SJCRH30 (cell line): ENCODE measurements at regions not wholly inside any gene's neighbourhood (a gene's known extent, or its start where the extent isn't known, plus 50 kb on each side); places are given as distances from the start of the nearest gene placed in this dataset.

ENCODE experiments used
- DNase-seq, 2 experiments: peaks; one replicate each; pipeline ENCODE4 v3.0.0-alpha.2; 2015 to 2020
- H3K27ac ChIP-seq: fragments of 250-450 bp; sonication (Bioruptor Pico); 2 replicates; pipeline ENCODE4 v1.5.1; 2020; ENCODE audit warnings: mild to moderate bottlenecking, moderate library complexity
- H3K27me3 ChIP-seq: fragments of 250-450 bp; sonication (Bioruptor Pico); 2 replicates; pipeline ENCODE4 v1.5.1; 2020; ENCODE audit warnings: mild to moderate bottlenecking, moderate library complexity
- H3K36me3 ChIP-seq: fragments of 250-450 bp; sonication (Bioruptor Pico); 2 replicates; pipeline ENCODE4 v1.5.1; 2020; ENCODE audit warnings: mild to moderate bottlenecking, moderate library complexity
- H3K4me1 ChIP-seq: fragments of 250-450 bp; sonication (Bioruptor Pico); 2 replicates; pipeline ENCODE4 v1.5.1; 2020; ENCODE audit warnings: mild to moderate bottlenecking, moderate library complexity
- H3K4me3 ChIP-seq: fragments of 250-450 bp; sonication (Bioruptor Pico); 2 replicates; pipeline ENCODE4 v1.5.1; 2020; ENCODE audit warnings: mild to moderate bottlenecking, moderate library complexity
- H3K9me3 ChIP-seq: fragments of 250-450 bp; sonication (Bioruptor Pico); replicated peaks from 2 replicates; pipeline ENCODE4 v1.5.1; 2020; ENCODE audit warnings: mild to moderate bottlenecking, moderate library complexity

DNA sequence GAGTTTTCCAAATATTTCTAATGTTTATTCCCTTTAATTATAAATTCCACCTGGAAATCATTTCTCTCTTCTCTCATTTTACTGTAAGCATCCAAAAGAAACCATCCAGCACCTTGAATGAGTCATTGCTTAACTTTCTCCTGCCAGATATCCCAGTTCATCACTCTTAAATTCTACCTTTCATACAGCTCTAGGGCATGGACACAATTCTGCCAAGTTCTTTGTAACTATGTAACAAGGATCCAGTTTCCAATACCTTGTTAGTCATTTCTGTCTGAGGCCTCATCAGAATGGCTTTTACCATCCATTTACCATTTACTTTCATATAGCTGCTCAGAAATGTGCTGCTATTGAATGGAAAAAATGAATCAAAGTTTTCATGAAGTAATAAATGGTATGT is 455.4 kb upstream of the TENM4 start:
- H3K4me1 ChIP-seq: peaks cover 22% of the 10 kb centered on the region
- no peaks in the 10 kb centered on the region for H3K27me3 ChIP-seq
- no peak overlapping the region for H3K27ac ChIP-seq
- DNase-seq: no peak
- H3K4me3 ChIP-seq: no peak overlapping the region
- H3K9me3 ChIP-seq: no peaks in the 10 kb centered on the region; the same call in 1 of the 2 replicates
- no peaks in the 10 kb centered on the region for H3K36me3 ChIP-seq

DNA sequence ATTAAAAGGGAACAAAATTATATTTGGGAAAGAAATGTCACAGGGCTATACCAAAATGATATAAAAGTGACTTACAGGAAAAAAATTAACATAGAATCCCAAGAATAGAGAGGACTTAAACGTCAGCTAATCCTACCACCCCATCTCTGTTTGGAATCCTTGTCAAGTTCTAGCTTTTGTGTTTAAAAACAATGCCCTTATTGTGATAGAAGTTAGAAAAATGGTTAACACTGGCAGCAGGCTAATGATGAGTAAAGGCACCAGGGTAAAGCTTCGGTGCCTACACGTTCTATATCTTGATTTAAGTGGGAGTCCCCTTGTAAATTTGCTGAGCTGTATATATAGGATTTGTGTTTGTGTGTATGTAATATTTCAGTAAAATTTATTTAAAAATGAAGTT is 453.3 kb upstream of the TENM4 start:
- H3K27ac ChIP-seq: no peak overlapping the region
- H3K36me3 ChIP-seq: no peaks in the 10 kb centered on the region
- H3K27me3 ChIP-seq: no peaks in the 10 kb centered on the region
- H3K9me3 ChIP-seq: no peaks in the 10 kb centered on the region
- no peak for DNase-seq
- peaks cover 18% of the 10 kb centered on the region for H3K4me1 ChIP-seq
- H3K4me3 ChIP-seq: no peak overlapping the region

DNA sequence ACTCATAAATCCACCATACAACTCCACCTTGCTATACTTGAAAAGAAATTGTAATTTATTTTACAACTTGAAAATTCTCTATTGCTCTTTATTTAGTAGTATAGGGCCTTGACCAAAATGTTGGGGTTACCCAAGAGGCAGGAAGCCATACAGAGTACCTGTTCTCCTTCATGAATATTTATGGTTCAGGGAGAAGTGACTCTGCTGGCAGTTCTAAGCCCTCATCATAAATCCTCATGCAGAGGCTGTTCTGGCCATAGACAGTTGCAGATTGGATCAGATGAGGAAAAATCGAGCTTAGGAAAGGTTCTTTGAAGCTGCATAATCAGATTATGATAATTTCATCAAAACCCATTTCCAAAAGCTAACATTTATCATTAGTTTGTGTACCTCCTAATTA is 449.4 kb upstream of the TENM4 start:
- no peaks in the 10 kb centered on the region for H3K27me3 ChIP-seq
- no peak overlapping the region for H3K27ac ChIP-seq
- no peaks in the 10 kb centered on the region for H3K36me3 ChIP-seq
- H3K4me1 ChIP-seq: 0 out of 2 replicates have a peak, but pooled peaks cover 3% of the 10 kb centered on the region
- no peak for DNase-seq
- H3K9me3 ChIP-seq: no peaks in the 10 kb centered on the region
- H3K4me3 ChIP-seq: no peak overlapping the region

DNA sequence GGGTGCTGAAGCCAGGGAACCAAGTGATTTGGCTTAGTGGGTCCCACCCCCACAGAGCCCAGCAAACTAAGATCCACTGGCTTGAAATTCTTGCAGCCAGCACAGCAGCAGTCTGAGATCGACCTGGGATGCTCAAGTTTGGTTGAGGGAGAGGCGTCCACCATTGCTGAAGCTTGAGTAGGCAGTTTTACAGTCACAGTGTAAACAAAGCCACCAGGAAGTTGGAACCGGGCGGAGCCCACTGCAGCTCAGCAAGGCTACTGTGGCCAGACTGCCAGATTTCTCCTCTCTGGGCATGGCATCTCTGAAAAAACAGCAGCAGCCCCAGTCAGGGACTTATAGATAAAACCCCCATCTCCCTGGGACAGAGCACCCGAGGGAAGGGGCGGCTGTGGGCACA is 424.1 kb upstream of the TENM4 start:
- H3K9me3 ChIP-seq: no peaks in the 10 kb centered on the region
- H3K4me1 ChIP-seq: no peaks in the 10 kb centered on the region
- H3K36me3 ChIP-seq: no peaks in the 10 kb centered on the region
- no peak overlapping the region for H3K27ac ChIP-seq
- no peak overlapping the region for H3K4me3 ChIP-seq
- DNase-seq: no peak
- no peaks in the 10 kb centered on the region for H3K27me3 ChIP-seq

DNA sequence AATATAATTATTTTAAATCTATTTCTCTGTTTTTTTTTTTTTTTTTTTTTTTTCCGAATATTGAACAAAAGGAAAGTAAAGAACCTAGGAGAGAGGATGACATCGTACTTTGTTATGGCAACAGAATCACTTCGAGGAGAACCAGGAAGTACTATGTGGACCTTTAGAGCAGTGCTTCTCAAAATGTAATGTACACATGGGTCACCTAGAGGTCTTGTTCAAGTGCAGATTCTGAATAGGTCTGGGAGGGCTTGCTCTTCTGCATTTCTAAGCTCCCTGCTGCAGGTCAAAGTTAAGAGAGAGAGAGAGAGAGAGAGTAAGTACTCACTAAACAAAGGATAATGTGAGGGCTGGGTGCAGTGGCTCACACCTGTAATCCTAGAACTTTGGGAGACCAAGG is 419.5 kb upstream of the TENM4 start:
- Histone ChIP-seq H3K4me1 (no peaks in the 10 kb centered on the region), H3K9me3 (no peaks in the 10 kb centered on the region)

DNA sequence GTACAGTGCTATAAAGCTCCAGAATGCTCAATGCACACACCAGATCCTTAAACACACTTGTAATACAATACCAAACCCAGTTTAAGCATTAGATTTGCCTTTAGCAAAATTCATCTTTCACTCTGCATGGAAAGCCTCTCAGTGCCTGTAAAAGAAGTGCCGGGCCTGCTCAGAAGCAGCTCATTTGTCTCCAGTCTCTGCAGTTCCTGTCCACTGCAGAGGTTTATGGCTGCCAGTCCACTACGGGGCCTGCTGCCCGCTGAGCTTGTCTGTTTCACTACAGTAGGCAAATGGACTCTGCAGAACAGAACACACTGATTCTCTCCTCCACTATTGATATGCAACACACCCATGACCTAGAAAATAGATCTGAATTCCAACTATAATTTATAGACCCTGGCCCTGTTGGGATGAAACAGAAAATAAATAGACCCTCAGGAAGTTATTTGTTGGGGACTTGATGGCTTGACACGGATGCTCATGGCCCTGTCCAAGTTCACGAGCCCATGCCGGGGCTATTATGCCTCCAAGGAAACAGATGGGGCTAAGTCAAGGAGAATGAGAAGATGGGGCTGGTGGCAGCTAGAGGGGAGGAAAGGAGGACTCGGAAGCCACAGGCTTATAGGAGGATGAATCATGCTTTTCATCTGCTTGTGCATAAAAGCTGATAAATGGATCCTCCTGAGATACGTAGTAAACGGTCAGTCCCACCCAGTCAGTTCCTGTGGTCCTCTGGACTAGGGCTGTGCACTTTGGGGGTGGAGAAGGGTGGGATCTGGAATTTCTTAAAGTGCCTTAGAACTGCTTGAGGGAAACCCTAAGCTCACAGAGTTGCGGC is 416.8 kb upstream of the TENM4 start:
- Histone ChIP-seq H3K36me3 (no peaks in the 10 kb centered on the region), H3K27me3 (no peaks in the 10 kb centered on the region), H3K27ac (no peak overlapping the region), H3K9me3 (no peaks in the 10 kb centered on the region), H3K4me1 (no peaks in the 10 kb centered on the region), H3K4me3 (no peak overlapping the region)
- no peak for DNase-seq

More for the DNA sequence above, 419.5 kb upstream of the TENM4 start:
- no peaks in the 10 kb centered on the region for H3K27me3 ChIP-seq
- H3K27ac ChIP-seq: no peak overlapping the region
- H3K36me3 ChIP-seq: no peaks in the 10 kb centered on the region
- H3K4me3 ChIP-seq: no peak overlapping the region
- no peak for DNase-seq

DNA sequence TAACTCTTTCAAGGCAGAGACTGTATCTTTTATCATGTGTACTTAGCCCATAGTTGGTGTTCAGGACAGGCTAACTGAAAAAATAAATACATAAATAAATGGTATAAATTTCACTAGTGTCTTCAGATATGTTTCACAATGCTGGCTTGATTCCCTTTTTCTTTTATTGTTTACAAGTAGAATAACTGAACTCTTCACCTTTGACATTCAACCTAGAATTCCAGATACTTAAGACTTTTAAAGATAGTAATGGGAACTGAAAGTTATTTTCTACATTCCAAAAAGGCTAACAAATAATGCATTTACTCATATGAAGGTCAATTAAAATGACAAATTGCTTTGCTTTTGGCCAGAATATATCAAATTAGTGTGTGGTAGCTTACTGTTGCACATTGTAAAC is 411.3 kb upstream of the TENM4 start:
- no peak overlapping the region for H3K4me3 ChIP-seq
- H3K9me3 ChIP-seq: no peaks in the 10 kb centered on the region
- H3K36me3 ChIP-seq: no peaks in the 10 kb centered on the region
- no peak for DNase-seq
- H3K4me1 ChIP-seq: no peaks in the 10 kb centered on the region
- H3K27ac ChIP-seq: no peak overlapping the region
- H3K27me3 ChIP-seq: no peaks in the 10 kb centered on the region

DNA sequence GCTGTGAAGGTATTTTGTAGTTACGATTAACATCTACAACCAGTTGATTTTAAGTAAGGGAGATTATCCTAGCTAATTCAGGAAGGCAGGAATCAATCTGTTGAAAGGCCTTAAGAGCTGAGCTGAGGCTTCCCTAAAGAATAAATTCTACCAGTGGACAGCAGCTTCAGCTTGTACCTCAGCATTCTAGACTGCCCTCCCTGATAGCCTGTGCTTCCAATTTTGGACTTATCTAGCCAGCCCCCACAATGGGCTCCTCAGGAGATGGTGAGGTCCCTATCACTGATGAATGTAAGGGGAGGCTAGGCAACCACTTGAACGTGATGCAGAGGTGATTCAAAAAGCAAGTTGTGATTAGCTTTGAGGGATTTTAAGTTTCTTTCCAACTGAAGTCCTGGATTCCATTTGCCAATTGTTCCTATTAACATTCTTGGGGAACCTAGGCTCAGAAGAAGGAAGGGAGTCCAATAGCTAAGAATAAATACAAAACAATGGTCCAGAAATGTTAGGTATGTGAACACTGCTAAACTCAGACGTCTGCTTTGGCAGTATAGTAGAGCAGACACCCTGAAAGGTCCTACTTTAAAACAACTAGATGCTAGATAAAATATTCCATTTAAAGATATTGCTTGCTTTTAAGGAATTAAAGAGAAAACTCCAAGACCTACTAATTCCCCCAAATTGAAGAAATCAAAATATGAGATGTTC is 404.3 kb upstream of the TENM4 start:
- Histone ChIP-seq H3K9me3 (no peaks in the 10 kb centered on the region), H3K4me3 (no peak overlapping the region), H3K27ac (no peak overlapping the region), H3K27me3 (no peaks in the 10 kb centered on the region), H3K4me1 (no peaks in the 10 kb centered on the region), H3K36me3 (no peaks in the 10 kb centered on the region)
- no peak for DNase-seq

DNA sequence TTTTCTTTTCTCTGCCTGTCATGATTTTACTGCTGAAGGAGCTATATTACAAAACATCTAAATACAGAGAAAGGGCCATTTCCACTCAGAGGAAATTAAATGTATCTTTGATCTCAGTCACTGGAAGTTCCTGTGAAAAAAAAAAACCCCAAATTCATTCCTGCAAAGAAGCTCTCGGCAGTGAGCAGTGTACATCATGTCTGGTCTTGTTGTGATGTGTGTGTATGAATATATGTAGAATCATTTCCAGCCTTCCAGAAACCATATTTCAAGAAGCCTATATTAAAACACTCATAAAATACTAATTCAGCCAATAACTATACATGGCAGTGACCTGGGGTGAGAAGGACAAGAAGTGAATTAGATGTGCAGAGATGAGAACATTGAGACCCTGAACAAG is 393.2 kb upstream of the TENM4 start:
- no peaks in the 10 kb centered on the region for H3K27me3 ChIP-seq

DNA sequence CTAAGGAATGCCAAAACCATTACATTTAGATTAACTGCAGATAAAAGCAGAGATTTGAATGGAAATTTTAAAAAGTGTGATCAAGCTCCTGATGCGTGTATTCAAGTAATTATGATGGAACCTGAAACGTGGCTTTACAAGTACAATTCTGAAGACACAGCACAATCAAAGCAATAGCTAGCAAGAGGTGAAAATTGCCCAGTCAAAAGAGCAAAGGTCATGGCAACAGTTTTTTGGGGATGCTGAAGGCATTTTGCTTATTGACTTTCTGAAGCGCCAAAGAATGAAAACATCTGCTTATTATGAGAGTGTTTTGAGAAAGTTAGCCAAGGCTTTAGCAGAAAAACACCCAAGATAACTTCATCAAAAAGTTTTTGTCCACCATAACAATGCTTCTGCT is 389.6 kb upstream of the TENM4 start:
- H3K36me3 ChIP-seq: no peaks in the 10 kb centered on the region
- H3K27me3 ChIP-seq: no peaks in the 10 kb centered on the region
- DNase-seq: no peak
- H3K4me1 ChIP-seq: no peaks in the 10 kb centered on the region
- no peak overlapping the region for H3K27ac ChIP-seq
- H3K4me3 ChIP-seq: no peak overlapping the region
- H3K9me3 ChIP-seq: no peaks in the 10 kb centered on the region

More for the DNA sequence above, 393.2 kb upstream of the TENM4 start:
- no peaks in the 10 kb centered on the region for H3K9me3 ChIP-seq
- H3K27ac ChIP-seq: no peak overlapping the region
- H3K4me1 ChIP-seq: no peaks in the 10 kb centered on the region
- DNase-seq: no peak
- no peak overlapping the region for H3K4me3 ChIP-seq
- no peaks in the 10 kb centered on the region for H3K36me3 ChIP-seq

DNA sequence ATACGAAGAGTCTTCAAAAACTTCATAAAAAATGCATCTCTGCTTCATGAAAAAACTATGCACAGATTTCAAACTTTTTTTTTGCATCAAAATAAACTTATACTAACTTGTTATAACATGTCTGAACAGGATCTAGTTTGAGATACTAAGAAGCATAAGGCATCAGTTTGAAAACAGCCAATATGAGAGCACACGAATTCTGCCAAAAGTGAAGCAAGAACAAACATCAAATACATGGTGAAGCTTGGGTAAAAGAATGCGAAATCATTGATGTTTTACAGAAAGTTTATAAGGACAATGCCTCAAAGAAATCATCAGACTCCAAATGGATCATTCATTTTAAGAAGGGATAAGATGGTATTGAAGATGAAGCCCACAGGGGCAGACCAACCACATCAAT is 389.1 kb upstream of the TENM4 start:
- no peaks in the 10 kb centered on the region for H3K27me3 ChIP-seq
- DNase-seq: no peak

DNA sequence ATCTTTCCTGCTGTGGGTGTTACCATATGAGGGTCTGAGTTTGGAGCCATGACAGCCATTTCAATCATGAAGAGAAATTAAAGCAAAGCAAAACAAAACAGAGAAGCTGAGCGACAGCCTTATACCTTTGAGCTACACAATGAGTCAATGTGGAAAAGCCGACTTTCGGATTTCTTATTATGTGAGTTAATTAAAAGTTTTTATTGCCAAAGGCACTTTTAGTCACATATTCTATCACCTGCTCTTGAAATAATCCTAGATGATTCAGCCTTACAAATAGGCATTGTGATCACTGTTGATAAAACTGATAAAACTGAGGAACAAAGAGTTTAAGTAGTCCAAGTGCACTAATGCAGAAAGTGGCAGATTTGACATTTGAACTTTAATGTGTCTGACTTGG is 381.9 kb upstream of the TENM4 start:
- Histone ChIP-seq H3K36me3 (no peaks in the 10 kb centered on the region), H3K9me3 (no peaks in the 10 kb centered on the region), H3K27me3 (no peaks in the 10 kb centered on the region), H3K4me1 (no peaks in the 10 kb centered on the region), H3K27ac (no peak overlapping the region), H3K4me3 (no peak overlapping the region)
- no peak for DNase-seq

More for the DNA sequence above, 389.1 kb upstream of the TENM4 start:
- Histone ChIP-seq H3K27ac (no peak overlapping the region), H3K36me3 (no peaks in the 10 kb centered on the region), H3K9me3 (no peaks in the 10 kb centered on the region), H3K4me1 (no peaks in the 10 kb centered on the region), H3K4me3 (no peak overlapping the region)

DNA sequence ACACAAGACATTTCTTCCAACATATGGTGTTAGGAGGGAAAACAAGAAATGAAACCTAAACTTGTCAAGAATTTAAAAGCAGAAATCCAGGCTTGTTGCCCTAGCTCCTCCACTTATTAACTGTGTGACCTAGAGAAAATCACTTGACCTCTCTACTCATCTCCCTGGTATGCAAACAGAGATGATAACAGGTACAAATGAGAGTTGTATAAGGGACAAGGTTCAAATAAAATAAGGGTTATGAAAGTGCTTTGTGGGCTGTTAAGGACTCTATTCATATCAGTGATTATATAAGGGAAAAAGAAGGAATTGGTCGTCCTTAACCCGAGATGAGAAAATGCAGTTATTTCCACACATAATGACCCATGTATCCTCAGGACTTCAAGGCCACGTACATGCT is 372.7 kb upstream of the TENM4 start:
- Histone ChIP-seq H3K36me3 (no peaks in the 10 kb centered on the region), H3K4me1 (no peaks in the 10 kb centered on the region), H3K9me3 (no peaks in the 10 kb centered on the region), H3K4me3 (no peak overlapping the region), H3K27me3 (no peaks in the 10 kb centered on the region), H3K27ac (no peak overlapping the region)
- DNase-seq: no peak

DNA sequence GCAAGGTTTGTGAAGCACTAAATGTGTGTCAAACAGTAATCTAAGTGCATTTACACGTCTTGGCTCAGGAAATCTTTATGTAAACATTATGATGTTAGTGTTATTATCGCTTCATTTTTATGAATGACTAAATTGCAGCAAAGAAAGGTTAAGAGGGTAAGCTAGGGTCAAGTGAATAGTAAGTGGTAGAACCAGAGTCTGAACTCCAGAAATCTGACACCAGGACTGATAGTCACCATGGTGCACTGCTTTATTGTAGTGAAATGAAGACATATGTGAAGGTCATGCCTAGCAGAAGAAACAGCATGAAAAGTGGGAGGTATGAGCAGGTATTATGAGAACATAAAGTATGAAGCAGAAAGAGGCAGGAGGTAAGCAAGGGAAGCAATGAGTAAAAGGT is 368.7 kb upstream of the TENM4 start:
- H3K4me1 ChIP-seq: no peaks in the 10 kb centered on the region
- no peaks in the 10 kb centered on the region for H3K9me3 ChIP-seq
- H3K4me3 ChIP-seq: no peak overlapping the region
- no peak for DNase-seq
- no peak overlapping the region for H3K27ac ChIP-seq
- H3K27me3 ChIP-seq: no peaks in the 10 kb centered on the region
- no peaks in the 10 kb centered on the region for H3K36me3 ChIP-seq

DNA sequence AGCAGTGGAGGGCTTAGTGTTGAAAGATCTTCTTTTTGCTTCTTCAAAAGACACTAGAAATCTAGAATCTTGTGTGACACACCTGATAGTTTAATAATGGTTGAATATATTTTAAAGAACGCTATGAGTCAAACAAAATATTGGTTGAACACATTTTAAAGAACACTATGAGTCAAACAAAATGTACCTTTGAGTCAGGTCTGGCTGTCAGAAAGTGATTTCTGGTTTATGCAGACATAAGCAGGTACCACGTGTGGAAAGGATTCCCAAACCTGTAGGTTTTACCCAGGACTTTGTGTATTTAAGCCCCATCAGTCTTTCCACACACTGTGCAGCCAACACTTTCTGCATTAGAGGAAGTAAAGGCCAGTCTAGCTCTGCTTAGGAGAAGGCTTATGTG is 366.7 kb upstream of the TENM4 start:
- no peak overlapping the region for H3K4me3 ChIP-seq
- no peaks in the 10 kb centered on the region for H3K27me3 ChIP-seq
- no peaks in the 10 kb centered on the region for H3K36me3 ChIP-seq
- no peak overlapping the region for H3K27ac ChIP-seq
- no peaks in the 10 kb centered on the region for H3K9me3 ChIP-seq
- DNase-seq: no peak
- H3K4me1 ChIP-seq: no peaks in the 10 kb centered on the region

DNA sequence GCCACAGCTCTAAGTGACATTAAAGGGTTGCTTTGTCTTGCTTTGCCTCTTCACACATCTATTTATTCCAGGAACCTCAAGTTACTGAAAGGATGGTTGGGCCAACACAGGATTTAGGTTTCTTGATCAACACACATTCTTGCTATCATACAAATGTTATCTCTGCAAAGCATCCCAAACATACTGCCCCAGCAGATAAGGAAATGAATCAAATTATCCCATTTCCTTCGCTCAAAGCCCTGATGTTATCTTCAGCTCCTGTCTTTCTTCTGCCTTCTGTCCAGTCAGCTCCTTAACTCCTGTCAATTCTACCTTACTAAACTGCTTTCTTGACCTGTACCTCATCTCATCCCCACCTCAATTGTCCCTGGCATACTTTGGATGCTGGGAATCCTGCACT is 355.9 kb upstream of the TENM4 start:
- DNase-seq: no peak
- H3K27ac ChIP-seq: no peak overlapping the region
- H3K36me3 ChIP-seq: no peaks in the 10 kb centered on the region
- H3K9me3 ChIP-seq: no peaks in the 10 kb centered on the region
- H3K4me1 ChIP-seq: no peaks in the 10 kb centered on the region
- no peaks in the 10 kb centered on the region for H3K27me3 ChIP-seq
- no peak overlapping the region for H3K4me3 ChIP-seq
